ENCODE measurements at regions not wholly inside any gene's neighbourhood (a gene's known extent, or its start where the extent isn't known, plus 50 kb on each side); places are given as distances from the start of the nearest gene placed in this dataset.

DNA sequence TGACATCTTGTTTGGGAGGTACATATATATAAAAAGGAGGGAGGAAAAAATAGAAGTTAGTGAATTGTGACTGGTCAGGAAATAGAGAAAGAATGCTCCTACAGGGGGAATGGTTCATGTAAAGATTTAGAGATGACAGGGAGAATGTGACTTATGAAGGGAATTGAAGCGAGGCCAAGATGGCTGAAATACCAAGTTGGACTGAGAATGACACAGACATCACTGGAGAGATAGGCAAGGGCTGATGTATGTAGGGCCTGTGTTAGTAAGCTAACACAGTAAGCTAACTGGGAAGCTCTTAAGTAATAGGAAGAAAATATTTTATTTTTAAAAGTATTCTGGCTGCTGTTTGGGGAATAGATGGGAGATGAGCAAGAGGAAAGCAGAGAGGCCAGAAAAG, 286.3 kb downstream of the NNT start:
- WGBS (ENCODE audit: low lambda C conversion rate): 0% methylated on average over 1 of the region's 1 CpG
- no peak for ATAC-seq
- Histone ChIP-seq H3K27ac (ENCODE audit: extremely low read length, insufficient read depth, low read length) (no peak overlapping the region), H4K20me1 (ENCODE audit: insufficient read depth, low read length) (no peaks in the 10 kb centered on the region), H3K4me3 (replicated peaks in 1 of 3; ENCODE audit: insufficient read depth in 1 of 3, low read depth in 2 of 3, low read length in 3 of 3) (no peak overlapping the region), H3K4me2 (ENCODE audit: low read depth, low read length) (no peak overlapping the region), H3K36me3 (replicated peaks in 1 of 2; ENCODE audit: control insufficient read depth in 1 of 2, insufficient read depth in 2 of 2, low read length in 2 of 2) (no peaks in the 10 kb centered on the region), H3K4me1 (ENCODE audit: insufficient read depth, low read length) (no peaks in the 10 kb centered on the region; the same call in 1 of the 2 replicates), H3K9me3 (ENCODE audit: low read length) (no peaks in the 10 kb centered on the region), H3K9ac (ENCODE audit: insufficient read depth, low read depth, low read length) (no peak overlapping the region), H2AFZ (ENCODE audit: low read length) (no peak overlapping the region), H3K27me3 (ENCODE audit: control insufficient read depth in 1 of 2, insufficient read depth in 2 of 2, low read length in 2 of 2) (no peaks in the 10 kb centered on the region), H3K79me2 (ENCODE audit: insufficient read depth, low read length) (no peaks in the 10 kb centered on the region)
- intact Hi-C loops (cut with micrococcal nuclease; ENCODE audit: unreplicated experiment) (no loop called here), in situ Hi-C loops (cut with HindIII; ENCODE audit: extremely low pct_ligation_motif_present, low pct_unique_long_range_greater_than_20kb) (no loop called here)
- no peak for FAIRE-seq
- CTCF ChIA-PET (ENCODE audit: low intra/inter-chr PET ratio, low total read pairs): no interaction called here
- DNase-seq (ENCODE audit: low spot score): no peak
- TF ChIP-seq, protein P1, sequence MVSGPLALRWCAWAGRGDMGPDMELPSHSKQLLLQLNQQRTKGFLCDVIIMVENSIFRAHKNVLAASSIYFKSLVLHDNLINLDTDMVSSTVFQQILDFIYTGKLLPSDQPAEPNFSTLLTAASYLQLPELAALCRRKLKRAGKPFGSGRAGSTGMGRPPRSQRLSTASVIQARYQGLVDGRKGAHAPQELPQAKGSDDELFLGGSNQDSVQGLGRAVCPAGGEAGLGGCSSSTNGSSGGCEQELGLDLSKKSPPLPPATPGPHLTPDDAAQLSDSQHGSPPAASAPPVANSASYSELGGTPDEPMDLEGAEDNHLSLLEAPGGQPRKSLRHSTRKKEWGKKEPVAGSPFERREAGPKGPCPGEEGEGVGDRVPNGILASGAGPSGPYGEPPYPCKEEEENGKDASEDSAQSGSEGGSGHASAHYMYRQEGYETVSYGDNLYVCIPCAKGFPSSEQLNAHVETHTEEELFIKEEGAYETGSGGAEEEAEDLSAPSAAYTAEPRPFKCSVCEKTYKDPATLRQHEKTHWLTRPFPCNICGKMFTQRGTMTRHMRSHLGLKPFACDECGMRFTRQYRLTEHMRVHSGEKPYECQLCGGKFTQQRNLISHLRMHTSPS (CRISPR knock-in tag; IDR thresholded peaks at IDR 0.05; ENCODE audit: low read depth): no peak
- TF ChIP-seq PHF20 (CRISPR knock-in tag; IDR thresholded peaks at IDR 0.05) (no peak), MIXL1 (CRISPR knock-in tag; IDR thresholded peaks at IDR 0.05) (no peak), ZNF124 (CRISPR knock-in tag; IDR thresholded peaks at IDR 0.05) (no peak), ASH2L (IDR thresholded peaks at IDR 0.05; ENCODE audit: insufficient read length, low read depth, low read length) (no peak)
- TF ChIP-seq, protein P2, sequence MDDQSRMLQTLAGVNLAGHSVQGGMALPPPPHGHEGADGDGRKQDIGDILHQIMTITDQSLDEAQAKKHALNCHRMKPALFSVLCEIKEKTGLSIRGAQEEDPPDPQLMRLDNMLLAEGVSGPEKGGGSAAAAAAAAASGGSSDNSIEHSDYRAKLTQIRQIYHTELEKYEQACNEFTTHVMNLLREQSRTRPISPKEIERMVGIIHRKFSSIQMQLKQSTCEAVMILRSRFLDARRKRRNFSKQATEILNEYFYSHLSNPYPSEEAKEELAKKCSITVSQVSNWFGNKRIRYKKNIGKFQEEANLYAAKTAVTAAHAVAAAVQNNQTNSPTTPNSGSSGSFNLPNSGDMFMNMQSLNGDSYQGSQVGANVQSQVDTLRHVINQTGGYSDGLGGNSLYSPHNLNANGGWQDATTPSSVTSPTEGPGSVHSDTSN (CRISPR knock-in tag; IDR thresholded peaks at IDR 0.05; ENCODE audit: borderline replicate concordance): no peak
- no TSS peak for BruUV-seq (replicated peaks)
- POLR2A ChIA-PET: no interaction called here

DNA sequence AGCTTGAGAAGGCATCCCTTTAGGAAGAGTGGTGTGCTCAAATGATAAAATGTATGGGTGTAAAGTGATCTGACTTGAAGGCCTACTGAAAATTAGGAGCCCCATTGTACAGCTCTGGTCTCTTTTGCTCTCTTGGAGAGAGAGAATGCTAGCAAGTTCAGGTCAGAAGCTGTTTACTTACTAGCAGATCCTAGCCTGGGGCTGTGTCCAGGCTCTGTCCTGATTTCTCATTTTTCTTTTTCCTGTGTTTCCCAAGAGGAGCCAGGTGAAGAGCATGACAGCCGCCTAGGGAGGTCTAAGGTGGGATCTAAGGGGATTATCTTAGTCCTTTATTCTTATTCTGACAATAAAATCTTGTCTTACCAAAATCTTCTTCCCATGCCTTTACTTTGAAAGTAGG, 272.8 kb downstream of the NNT start:
- Histone ChIP-seq H3K27me3 (ENCODE audit: control insufficient read depth in 1 of 2, insufficient read depth in 2 of 2, low read length in 2 of 2) (no peaks in the 10 kb centered on the region), H3K4me1 (ENCODE audit: insufficient read depth, low read length) (no peaks in the 10 kb centered on the region), H3K4me2 (ENCODE audit: low read depth, low read length) (no peak overlapping the region), H3K9ac (ENCODE audit: insufficient read depth, low read depth, low read length) (no peak overlapping the region), H4K20me1 (ENCODE audit: insufficient read depth, low read length) (no peaks in the 10 kb centered on the region), H3K36me3 (replicated peaks in 1 of 2; ENCODE audit: control insufficient read depth in 1 of 2, insufficient read depth in 2 of 2, low read length in 2 of 2) (no peaks in the 10 kb centered on the region), H3K79me2 (ENCODE audit: insufficient read depth, low read length) (no peaks in the 10 kb centered on the region), H2AFZ (ENCODE audit: low read length) (no peak overlapping the region), H3K27ac (ENCODE audit: extremely low read length, insufficient read depth, low read length) (no peak overlapping the region), H3K9me3 (ENCODE audit: low read length) (no peaks in the 10 kb centered on the region), H3K4me3 (replicated peaks in 1 of 3; ENCODE audit: insufficient read depth in 1 of 3, low read depth in 2 of 3, low read length in 3 of 3) (no peak overlapping the region)
- no TSS peak for BruUV-seq (replicated peaks)
- ChIA-PET CTCF (ENCODE audit: low intra/inter-chr PET ratio, low total read pairs) (no interaction called here), POLR2A (no interaction called here)
- FAIRE-seq (no peak), DNase-seq (ENCODE audit: low spot score) (no peak), ATAC-seq (no peak)
- in situ Hi-C loops (cut with HindIII; ENCODE audit: extremely low pct_ligation_motif_present, low pct_unique_long_range_greater_than_20kb): no loop called here
- 3% methylated on average over 1 of the region's 1 CpG for WGBS (ENCODE audit: low lambda C conversion rate)
- intact Hi-C loops (cut with micrococcal nuclease; ENCODE audit: unreplicated experiment): no loop called here
- no peak for TF ChIP-seq GTF3A (CRISPR knock-in tag; conservative IDR thresholded peaks at IDR 0.05)
- no peak for TF ChIP-seq SMC3 (IDR thresholded peaks at IDR 0.05; ENCODE audit: low read length)
- TF ChIP-seq DNMT1 (CRISPR knock-in tag; IDR thresholded peaks at IDR 0.05): no peak
- TF ChIP-seq TMF1 (CRISPR knock-in tag; IDR thresholded peaks at IDR 0.05; ENCODE audit: low read depth): no peak
- TF ChIP-seq U2AF2 (IDR thresholded peaks at IDR 0.05; ENCODE audit: low read depth, low read length): no peak
- TF ChIP-seq, protein P3, sequence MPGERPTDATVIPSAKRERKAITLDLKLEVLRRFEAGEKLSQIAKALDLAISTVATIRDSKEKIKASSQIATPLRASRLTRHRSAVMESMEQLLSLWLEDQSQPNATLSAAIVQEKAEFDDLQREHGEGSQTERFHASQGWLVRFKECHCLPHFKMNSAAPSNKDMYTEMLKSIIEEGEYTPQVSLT (CRISPR knock-in tag; IDR thresholded peaks at IDR 0.05; ENCODE audit: borderline replicate concordance, low read depth): no peak
- TF ChIP-seq, protein P4, sequence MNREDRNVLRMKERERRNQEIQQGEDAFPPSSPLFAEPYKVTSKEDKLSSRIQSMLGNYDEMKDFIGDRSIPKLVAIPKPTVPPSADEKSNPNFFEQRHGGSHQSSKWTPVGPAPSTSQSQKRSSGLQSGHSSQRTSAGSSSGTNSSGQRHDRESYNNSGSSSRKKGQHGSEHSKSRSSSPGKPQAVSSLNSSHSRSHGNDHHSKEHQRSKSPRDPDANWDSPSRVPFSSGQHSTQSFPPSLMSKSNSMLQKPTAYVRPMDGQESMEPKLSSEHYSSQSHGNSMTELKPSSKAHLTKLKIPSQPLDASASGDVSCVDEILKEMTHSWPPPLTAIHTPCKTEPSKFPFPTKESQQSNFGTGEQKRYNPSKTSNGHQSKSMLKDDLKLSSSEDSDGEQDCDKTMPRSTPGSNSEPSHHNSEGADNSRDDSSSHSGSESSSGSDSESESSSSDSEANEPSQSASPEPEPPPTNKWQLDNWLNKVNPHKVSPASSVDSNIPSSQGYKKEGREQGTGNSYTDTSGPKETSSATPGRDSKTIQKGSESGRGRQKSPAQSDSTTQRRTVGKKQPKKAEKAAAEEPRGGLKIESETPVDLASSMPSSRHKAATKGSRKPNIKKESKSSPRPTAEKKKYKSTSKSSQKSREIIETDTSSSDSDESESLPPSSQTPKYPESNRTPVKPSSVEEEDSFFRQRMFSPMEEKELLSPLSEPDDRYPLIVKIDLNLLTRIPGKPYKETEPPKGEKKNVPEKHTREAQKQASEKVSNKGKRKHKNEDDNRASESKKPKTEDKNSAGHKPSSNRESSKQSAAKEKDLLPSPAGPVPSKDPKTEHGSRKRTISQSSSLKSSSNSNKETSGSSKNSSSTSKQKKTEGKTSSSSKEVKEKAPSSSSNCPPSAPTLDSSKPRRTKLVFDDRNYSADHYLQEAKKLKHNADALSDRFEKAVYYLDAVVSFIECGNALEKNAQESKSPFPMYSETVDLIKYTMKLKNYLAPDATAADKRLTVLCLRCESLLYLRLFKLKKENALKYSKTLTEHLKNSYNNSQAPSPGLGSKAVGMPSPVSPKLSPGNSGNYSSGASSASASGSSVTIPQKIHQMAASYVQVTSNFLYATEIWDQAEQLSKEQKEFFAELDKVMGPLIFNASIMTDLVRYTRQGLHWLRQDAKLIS (CRISPR knock-in tag; IDR thresholded peaks at IDR 0.05): no peak

Data from HepG2 (cell line).